ENCODE measurements at regions not wholly inside any gene's neighbourhood (a gene's known extent, or its start where the extent isn't known, plus 50 kb on each side); places are given as distances from the start of the nearest gene placed in this dataset.

- H3K4me1 ChIP-seq: no peaks in the 10 kb centered on the region
- H3K27ac ChIP-seq: no peak overlapping the region
- H3K36me3 ChIP-seq: no peaks in the 10 kb centered on the region
- 33 to 59% methylated on average over 1 to 4 of the region's 4 CpGs for WGBS, 2 donors
- peaks cover 0 to 84% (median 0%) of the 10 kb centered on the region in 4 donors for H3K27me3 ChIP-seq
- no peaks in the 10 kb centered on the region for H3K9me3 ChIP-seq
- no peak for DNase-seq
- no peak overlapping the region for H3K4me3 ChIP-seq
- no peak for TF ChIP-seq POLR2A (IDR thresholded peaks at IDR 0.05)
- TF ChIP-seq, protein P1, sequence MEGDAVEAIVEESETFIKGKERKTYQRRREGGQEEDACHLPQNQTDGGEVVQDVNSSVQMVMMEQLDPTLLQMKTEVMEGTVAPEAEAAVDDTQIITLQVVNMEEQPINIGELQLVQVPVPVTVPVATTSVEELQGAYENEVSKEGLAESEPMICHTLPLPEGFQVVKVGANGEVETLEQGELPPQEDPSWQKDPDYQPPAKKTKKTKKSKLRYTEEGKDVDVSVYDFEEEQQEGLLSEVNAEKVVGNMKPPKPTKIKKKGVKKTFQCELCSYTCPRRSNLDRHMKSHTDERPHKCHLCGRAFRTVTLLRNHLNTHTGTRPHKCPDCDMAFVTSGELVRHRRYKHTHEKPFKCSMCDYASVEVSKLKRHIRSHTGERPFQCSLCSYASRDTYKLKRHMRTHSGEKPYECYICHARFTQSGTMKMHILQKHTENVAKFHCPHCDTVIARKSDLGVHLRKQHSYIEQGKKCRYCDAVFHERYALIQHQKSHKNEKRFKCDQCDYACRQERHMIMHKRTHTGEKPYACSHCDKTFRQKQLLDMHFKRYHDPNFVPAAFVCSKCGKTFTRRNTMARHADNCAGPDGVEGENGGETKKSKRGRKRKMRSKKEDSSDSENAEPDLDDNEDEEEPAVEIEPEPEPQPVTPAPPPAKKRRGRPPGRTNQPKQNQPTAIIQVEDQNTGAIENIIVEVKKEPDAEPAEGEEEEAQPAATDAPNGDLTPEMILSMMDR (IDR thresholded peaks at IDR 0.05): no peak
- intact Hi-C loops (cut with DNase I): no loop called here
Observed at GRCh38 chr3:127411083-127411727, 123.4 kb upstream of the PRR20G start.

- WGBS, 2 donors: 78 to 84% methylated on average over 6 to 7 of the region's 7 CpGs
- Histone ChIP-seq H3K9me3 (no peaks in the 10 kb centered on the region), H3K4me1 (no peaks in the 10 kb centered on the region), H3K27me3 (peaks cover 0 to 81% (median 0%) of the 10 kb centered on the region in 4 donors), H3K36me3 (no peaks in the 10 kb centered on the region), H3K27ac (no peak overlapping the region), H3K4me3 (no peak overlapping the region)
- TF ChIP-seq POLR2A (IDR thresholded peaks at IDR 0.05): no peak
- TF ChIP-seq, protein P1 (IDR thresholded peaks at IDR 0.05): no peak
- DNase-seq: no peak
- intact Hi-C loops (cut with DNase I): no loop called here
Observed at GRCh38 chr3:127410678-127411077, 122.8 kb upstream of the PRR20G start.

DNA sequence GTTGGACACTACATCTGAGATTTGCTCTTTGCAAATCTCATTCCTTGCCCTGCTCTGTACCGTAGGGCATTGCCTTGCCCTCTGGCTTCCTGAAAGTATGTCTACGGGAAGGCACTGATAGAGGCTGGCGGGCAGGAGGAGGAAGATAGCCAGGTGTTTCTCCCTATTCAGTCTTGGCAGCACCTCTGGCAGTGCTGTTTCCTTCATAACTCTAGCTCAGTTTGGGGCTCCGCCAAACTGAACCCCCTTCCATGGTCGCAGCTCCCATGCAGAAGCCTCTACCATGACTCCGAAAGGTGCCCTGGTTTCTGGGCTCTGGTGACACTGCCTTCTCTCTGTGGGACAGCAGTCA is 122.3 kb upstream of the PRR20G start:
- Histone ChIP-seq H3K27ac (no peak overlapping the region), H3K9me3 (no peaks in the 10 kb centered on the region), H3K36me3 (no peaks in the 10 kb centered on the region), H3K4me3 (no peak overlapping the region), H3K27me3 (peaks cover 0 to 80% (median 0%) of the 10 kb centered on the region in 4 donors), H3K4me1 (no peaks in the 10 kb centered on the region)
- WGBS, 2 donors: 85 to 90% methylated on average over 4 to 6 of the region's 6 CpGs
- intact Hi-C loops (cut with DNase I): no loop called here
- TF ChIP-seq POLR2A (IDR thresholded peaks at IDR 0.05): no peak
- TF ChIP-seq, protein P1 (IDR thresholded peaks at IDR 0.05): no peak
- DNase-seq: no peak

DNA sequence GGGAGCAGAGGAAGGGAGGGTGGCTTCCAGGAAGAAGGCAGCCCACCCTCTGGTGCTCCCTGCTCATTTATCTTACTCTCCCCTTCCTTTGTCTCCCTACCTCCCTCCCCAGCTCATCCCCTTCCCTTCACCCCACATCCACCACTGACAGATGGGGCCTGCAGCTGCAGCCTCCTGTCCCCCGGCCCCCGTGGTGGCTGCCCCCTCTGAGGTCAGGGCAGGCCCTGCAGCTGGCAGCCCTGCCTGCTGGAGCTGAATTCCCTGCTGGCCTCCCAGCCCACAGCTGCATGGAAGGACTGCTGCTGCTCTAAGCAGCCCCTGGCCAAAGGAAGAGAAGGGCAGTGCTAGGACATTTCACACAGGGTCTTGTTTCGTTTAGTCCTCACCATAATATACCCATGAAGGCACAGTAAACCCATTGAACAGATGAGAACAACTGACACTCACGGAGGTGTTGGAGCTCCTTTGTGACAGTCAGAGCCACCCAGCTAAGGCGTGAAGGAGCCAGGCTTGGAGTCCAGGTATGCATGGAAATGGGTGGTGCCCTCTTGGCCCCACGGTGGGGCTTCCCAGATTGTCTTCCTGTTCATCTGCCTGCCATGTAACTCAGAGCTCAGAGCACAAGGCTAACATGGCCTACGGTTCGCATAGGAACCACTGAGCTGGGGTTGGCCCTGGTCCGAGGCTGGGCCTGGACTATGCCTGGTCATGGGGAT is 121.7 kb upstream of the PRR20G start:
- Histone ChIP-seq H3K27ac (no peak overlapping the region), H3K4me3 (no peak overlapping the region), H3K27me3 (peaks cover 0 to 79% (median 0%) of the 10 kb centered on the region in 4 donors), H3K4me1 (no peaks in the 10 kb centered on the region), H3K36me3 (no peaks in the 10 kb centered on the region), H3K9me3 (no peaks in the 10 kb centered on the region)
- no peak for TF ChIP-seq POLR2A (IDR thresholded peaks at IDR 0.05)
- TF ChIP-seq, protein P1 (IDR thresholded peaks at IDR 0.05): no peak
- intact Hi-C loops (cut with DNase I): no loop called here
- no peak for DNase-seq
- WGBS, 2 donors: 61 to 76% methylated on average over 3 to 7 of the region's 9 CpGs

- intact Hi-C loops (cut with DNase I): no loop called here
- Histone ChIP-seq H3K36me3 (no peaks in the 10 kb centered on the region), H3K4me3 (no peak overlapping the region), H3K4me1 (no peaks in the 10 kb centered on the region), H3K9me3 (no peaks in the 10 kb centered on the region), H3K27me3 (peaks cover 0 to 71% (median 0%) of the 10 kb centered on the region in 4 donors), H3K27ac (no peak overlapping the region)
- no peak for DNase-seq
- WGBS, 2 donors: 58 to 61% methylated on average over 6 to 12 of the region's 14 CpGs
- TF ChIP-seq, protein P1 (IDR thresholded peaks at IDR 0.05): no peak
- no peak for TF ChIP-seq POLR2A (IDR thresholded peaks at IDR 0.05)
Observed at GRCh38 chr3:127408684-127409420, 121.0 kb upstream of the PRR20G start.

All from esophagus squamous epithelium (tissue), 5 donors.